HL-60 (cell line): ENCODE measurements at regions not wholly inside any gene's neighbourhood (a gene's known extent, or its start where the extent isn't known, plus 50 kb on each side); places are given as distances from the start of the nearest gene placed in this dataset.

Source experiments
- GABPA ChIP-seq: IDR thresholded peaks from 2 replicates; pipeline ENCODE4 v1.6.1; 2012; ENCODE audit warnings: low read depth
- POLR2AphosphoS5 ChIP-seq: IDR thresholded peaks from 2 replicates; pipeline ENCODE4 v1.6.1; 2012; ENCODE audit warnings: low read depth
- TF ChIP-seq, protein P1 (sequence below): IDR thresholded peaks from one replicate; pipeline ENCODE4 v1.5.1; 2011; ENCODE audit warnings: low read length, control low read depth, inconsistent platforms; ENCODE audit not compliant: insufficient read depth

DNA sequence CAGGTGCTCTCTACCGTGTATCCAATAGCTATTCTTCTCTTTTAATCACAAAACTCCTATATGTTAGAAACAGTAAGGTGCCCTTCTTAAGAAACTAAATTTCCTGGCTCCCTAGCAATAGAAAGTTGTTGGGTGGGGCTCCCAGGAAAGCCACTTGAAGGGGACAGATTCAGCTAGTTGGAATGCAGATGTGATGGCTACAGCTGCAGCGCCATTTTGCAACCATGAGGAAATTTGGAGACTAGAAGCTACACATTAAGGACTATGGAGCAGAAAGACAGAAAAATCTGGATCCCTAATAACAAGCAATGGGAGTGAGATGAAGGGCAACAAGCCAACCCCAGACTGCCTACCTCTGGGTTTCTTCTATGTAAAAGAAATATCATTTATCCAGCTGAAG lies 108.8 kb upstream of the AFDN start:
- TF ChIP-seq GABPA (no peak), POLR2AphosphoS5 (no peak)
- TF ChIP-seq, protein P1, sequence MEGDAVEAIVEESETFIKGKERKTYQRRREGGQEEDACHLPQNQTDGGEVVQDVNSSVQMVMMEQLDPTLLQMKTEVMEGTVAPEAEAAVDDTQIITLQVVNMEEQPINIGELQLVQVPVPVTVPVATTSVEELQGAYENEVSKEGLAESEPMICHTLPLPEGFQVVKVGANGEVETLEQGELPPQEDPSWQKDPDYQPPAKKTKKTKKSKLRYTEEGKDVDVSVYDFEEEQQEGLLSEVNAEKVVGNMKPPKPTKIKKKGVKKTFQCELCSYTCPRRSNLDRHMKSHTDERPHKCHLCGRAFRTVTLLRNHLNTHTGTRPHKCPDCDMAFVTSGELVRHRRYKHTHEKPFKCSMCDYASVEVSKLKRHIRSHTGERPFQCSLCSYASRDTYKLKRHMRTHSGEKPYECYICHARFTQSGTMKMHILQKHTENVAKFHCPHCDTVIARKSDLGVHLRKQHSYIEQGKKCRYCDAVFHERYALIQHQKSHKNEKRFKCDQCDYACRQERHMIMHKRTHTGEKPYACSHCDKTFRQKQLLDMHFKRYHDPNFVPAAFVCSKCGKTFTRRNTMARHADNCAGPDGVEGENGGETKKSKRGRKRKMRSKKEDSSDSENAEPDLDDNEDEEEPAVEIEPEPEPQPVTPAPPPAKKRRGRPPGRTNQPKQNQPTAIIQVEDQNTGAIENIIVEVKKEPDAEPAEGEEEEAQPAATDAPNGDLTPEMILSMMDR: no peak
